GM18870 (cell line): ENCODE measurements at regions not wholly inside any gene's neighbourhood (a gene's known extent, or its start where the extent isn't known, plus 50 kb on each side); places are given as distances from the start of the nearest gene placed in this dataset.

Experiments
- ATAC-seq: cut with Tn5 transposase; IDR thresholded peaks from one replicate; pipeline ENCODE4 v1.9.1; 2021; ENCODE audit warnings: moderate library complexity; ENCODE audit not compliant: unreplicated experiment

- no peak for ATAC-seq
Measured at GRCh38 chr10:7478727-7479457, 68.1 kb upstream of the SFMBT2 start.

GRCh38 chr10:7477538-7478334 lies 66.9 kb upstream of the SFMBT2 start:
- no peak for ATAC-seq

GRCh38 chr10:7475939-7476338 lies 65.1 kb upstream of the SFMBT2 start:
- ATAC-seq: no peak

GRCh38 chr10:7475046-7475911 lies 64.4 kb upstream of the SFMBT2 start:
- no peak for ATAC-seq

- ATAC-seq: no peak
Measured at GRCh38 chr10:7474388-7474787, 63.6 kb upstream of the SFMBT2 start.

- ATAC-seq: no peak
Measured at GRCh38 chr10:7473474-7473873, 62.6 kb upstream of the SFMBT2 start.

GRCh38 chr10:7471720-7472367 lies 61.0 kb upstream of the SFMBT2 start:
- ATAC-seq: peak; percentile 90

GRCh38 chr10:7470371-7470770 lies 59.5 kb upstream of the SFMBT2 start:
- no peak for ATAC-seq

GRCh38 chr10:7467031-7467667 lies 56.3 kb upstream of the SFMBT2 start:
- no peak for ATAC-seq

- no peak for ATAC-seq
Measured at GRCh38 chr10:7464691-7465090, 53.9 kb upstream of the SFMBT2 start.
